Frontal cortex (tissue), 3 donors: ENCODE measurements at regions not wholly inside any gene's neighbourhood (a gene's known extent, or its start where the extent isn't known, plus 50 kb on each side); places are given as distances from the start of the nearest gene placed in this dataset.
"Not testable (repeated sequence)": the region's sequence is repeated elsewhere in the genome, so short reads cannot be mapped to it uniquely, and the experiment has no call there.

Experiments used
- DNase-seq, 2 donors: peaks; one replicate each; pipeline ENCODE4 v3.0.0; 2012; ENCODE audit warnings: low spot score in 2 of 2
- FAIRE-seq: peaks from 2 replicates; lab custom pipeline; 2012; peaks lifted over from hg19 to GRCh38; lab: Jason Lieb, UNC
- donor health status: control.
- donor health status: control.
- donor health status: control.

DNA sequence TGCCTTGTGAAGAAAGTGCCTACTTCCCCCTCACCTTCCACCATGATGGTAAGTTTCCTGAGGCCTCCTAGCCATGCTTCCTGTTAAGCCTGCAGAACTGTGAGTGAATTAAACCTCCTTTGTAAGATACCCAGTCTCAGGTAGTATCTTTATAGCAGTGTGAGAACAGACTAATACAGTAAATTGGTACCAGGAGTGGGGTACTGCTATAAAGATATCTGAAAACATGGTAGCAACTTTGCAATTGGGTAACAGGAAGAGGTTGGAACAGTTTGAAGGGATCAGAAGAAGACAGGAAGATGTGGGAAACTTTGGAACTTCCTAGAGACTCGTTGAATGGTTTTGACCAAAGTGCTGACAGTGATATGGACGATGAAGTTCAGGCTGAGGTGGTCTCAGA is 550.3 kb upstream of the ADAMTS5 start:
- not testable (repeated sequence) for DNase-seq, FAIRE-seq

DNA sequence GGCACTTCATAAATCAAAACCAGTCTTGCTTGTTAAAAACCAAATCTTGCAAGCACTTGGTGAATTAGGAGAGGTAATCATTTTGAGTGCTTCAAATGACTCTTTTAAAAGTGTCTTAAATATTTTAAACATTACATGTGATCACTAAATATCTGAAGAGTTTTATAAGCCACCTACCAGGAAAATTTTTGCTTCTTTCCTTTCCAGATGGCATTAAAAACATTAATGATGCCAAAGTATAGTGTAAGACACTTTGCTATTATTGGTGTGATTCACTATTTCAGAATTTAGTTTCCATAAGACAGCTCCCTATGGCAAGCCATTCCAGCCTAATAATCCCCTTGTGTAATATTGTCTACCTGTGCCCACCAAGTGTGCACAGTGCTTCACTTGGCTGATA is 548.8 kb upstream of the ADAMTS5 start:
- DNase-seq, result no peak
- no peak for FAIRE-seq

DNA sequence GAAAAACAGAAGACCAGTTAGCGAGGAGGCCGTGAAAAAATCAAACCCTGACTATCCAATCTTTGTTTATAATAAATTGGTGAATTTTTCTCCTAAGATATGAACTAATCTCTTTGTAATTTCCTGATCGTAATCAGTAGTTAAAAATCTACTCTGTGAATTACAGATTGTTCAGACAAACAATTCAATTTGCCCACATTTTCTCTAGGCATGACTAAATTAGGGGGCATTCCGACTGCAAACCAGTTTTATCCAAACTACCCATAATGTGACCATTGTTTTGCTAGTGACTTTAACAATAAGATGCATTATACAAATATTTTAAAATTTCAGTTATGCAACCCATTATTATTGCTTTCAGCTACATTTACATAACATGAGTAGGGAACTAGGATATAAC is 546.9 kb upstream of the ADAMTS5 start:
- DNase-seq (no peak), FAIRE-seq (no peak)

DNA sequence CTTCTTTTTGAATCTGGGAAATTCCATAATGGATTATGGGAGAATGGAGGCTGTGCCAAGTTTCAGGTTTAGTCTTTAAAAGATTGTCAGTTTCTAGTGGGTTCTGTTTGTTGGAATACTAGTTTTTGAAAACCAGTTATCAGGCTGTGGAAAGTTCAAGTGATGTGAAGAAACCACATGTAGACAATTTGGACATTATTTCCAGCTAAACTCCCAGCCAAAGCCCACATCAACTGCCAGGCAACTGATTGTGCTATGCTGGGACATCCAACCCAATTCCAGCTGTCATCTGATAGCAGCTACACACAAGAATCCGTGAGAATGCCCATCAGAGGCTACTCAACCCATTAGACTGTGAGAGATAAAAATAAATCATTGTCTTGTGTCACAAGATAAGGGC is 546.1 kb upstream of the ADAMTS5 start:
- no peak for DNase-seq
- no peak for FAIRE-seq

DNA sequence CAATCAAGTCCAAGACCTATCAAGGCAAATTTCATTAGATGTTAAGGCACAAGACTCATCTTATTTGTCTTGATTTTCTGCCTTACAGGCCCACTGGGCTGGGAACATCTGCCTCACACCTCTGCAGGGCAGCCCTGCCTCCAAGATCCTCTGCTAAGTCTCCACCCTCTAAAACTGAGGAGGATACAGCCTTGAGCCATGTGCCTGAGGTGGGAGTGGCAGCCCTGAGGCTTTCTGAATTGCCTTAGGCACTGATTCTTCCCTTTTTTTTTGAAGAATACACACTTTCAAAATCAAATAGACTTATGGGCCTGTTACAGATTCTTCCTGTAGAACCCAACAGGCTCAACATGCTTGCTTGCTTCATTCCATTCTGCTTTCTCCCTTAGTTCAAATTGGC is 544.3 kb upstream of the ADAMTS5 start:
- FAIRE-seq (no peak), DNase-seq (no peak)

DNA sequence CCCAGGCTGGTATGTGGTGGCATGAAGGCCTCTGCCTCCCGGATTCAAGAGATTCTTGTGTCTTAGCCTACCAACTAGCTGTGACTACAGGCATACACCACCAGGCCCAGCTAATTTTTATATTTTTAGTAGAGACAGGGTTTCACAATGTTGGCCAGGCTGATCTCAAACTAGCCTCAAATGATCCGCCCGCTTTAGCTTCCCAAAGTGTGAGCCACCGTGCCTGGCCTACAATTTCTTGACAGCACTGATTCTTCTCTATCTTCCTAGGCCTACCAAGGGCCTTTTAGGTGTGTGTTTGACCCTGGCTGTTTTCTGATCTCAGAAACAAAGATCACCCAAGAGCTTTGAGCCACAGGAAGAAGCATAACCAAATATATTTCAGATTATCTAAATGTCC is 540.8 kb upstream of the ADAMTS5 start:
- DNase-seq (no peak), FAIRE-seq (no peak)

DNA sequence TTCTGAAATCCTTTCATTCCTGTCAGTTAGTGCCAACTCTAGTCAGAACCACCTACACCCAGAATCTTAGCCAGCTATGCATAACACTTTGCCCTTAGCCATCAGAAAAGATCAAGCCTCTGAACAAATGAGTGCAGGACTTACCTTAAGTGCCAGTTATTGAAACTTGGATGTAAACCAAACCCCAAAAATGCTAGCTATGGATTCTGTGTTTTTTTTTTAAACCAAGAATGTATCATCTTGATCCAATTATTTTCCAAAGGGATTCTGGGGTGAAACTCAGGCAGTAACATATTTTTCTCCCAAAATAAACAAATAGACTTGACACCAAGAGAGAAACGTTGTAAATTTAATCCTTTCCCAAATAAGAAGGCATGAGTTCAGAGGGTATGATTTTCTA is 538.6 kb upstream of the ADAMTS5 start:
- no peak for DNase-seq
- FAIRE-seq, result no peak

DNA sequence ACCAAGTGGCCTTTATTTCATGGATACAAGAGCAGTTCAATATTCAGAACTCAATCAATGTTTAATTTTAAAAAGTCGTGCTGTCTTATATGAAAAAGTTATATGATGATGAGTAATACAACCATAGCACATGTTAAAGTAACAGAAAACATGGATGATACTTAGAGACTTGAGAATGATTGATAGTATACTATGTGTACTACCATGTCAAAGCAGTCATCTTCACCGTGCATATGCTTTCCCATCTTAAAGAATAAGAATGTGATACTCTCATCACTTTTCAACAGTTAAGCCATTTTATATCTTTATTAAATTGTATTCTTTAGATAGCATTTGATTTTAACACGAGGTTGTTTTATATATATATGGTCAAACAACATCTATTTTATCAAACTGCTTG is 535.9 kb upstream of the ADAMTS5 start:
- FAIRE-seq, result no peak

DNA sequence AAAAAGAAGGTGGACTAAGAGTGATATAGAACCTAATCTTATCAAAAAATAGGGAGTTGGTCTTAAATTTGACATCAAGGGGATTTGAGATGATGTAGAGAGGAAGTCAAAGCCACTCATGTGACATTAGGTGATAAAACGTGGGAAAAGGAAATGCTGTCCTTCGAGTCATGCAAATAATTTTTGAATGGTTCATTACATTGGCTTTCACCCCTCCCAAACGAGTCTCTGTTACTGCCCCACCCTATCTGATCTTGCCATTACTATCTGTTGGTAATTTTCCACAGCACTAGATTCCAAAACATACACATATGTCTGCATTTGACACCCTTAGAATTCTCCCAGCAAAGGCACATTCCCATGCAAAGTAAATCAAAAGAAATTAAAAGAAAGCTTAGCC is 531.1 kb upstream of the ADAMTS5 start:
- DNase-seq (no peak), FAIRE-seq (no peak)

More for the DNA sequence above, 535.9 kb upstream of the ADAMTS5 start:
- no peak for DNase-seq

DNA sequence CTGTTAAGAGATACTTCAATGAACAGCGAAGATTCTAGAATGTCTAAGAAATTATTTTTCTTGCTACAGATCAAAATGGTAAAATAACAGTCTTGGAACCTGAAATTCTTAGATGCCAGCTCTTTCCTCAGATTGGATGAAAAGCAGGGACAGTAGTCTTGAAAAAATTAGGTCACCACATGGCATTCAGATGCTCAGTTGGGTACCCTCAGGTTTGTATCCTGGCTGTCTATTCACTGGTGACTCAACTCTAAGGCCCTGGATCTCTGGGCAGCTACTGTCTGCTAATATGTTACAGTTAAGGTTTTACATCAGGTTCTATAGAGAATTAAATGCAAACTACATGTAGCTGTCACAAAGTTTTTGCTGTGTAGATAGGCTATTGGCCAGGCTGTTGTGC is 528.9 kb upstream of the ADAMTS5 start:
- DNase-seq, result no peak

DNA sequence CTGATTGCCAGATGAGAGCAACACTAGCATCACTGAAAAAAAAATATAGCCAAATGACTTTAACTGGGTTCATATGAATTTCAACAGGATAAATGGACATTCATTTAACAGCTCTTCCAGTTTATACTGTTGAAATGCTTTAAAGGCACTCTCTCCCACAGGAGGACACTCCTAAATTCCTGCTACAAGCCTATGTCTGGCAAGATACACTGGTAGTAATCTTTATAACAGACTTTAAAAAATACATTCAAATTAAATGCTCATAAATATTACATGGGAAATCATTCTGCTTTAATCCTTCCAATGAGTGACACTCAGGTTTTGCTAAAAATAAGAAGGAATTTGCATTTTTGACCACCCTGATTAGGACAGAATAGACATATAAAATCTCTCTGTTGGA is 526.7 kb upstream of the ADAMTS5 start:
- DNase-seq, result no peak
- no peak for FAIRE-seq

More for the DNA sequence above, 528.9 kb upstream of the ADAMTS5 start:
- no peak for FAIRE-seq

DNA sequence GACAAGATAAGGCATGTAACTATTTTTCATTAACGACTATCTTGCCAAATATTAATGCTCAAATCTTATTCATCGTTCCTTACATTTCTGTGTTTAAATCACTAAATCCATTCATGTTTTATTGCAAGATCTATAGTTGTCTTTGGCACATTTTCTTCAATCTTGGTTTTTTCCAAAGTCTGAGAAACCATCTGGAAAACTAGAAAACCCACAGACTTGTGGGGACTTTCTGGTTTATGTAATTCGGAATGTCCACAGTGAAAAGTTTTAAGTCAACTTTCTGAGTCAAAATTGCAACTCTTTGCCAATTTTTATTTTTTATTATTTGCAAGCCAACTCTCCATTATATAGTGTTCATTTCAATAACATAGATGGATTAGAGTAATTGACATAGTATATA is 520.8 kb upstream of the ADAMTS5 start:
- no peak for DNase-seq
- FAIRE-seq, result no peak

DNA sequence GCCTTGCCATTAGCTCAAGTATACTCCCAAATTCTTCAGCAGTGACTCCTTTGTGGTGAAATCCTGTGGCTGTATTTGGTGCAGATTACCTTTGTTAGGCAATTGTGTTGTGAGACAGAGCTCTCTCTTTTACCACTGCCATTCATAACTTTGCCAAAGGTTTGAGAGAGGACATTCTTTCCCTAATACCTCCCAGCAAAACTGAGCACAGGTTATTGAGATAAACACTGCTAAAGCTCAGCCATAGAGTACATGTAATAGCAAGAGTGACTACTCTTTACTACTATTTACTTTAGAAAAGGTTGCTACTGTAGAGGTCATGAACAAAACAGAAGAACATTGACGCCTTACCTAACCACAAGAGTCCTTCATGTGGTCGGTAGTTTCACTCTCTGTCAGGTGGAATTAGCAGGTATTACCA is 514.0 kb upstream of the ADAMTS5 start:
- DNase-seq (no peak), FAIRE-seq (no peak)

DNA sequence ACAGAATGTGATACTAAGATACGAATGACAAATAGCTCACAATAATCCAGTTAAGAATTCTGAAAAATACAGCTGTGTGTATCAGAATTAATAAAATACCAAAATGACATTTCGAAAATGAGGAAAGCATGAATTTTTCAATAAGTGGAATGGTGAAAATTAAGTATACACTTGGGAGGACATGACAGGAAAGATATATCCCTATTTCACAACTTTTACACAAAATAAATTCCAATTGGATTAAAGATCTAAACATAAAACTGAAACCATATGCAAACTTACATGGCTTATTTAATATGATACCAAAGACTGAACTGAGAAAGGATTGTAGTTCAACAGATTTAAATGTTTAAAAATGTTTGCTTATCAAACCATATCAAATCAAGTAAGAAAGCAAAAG is 510.4 kb upstream of the ADAMTS5 start:
- no peak for FAIRE-seq

DNA sequence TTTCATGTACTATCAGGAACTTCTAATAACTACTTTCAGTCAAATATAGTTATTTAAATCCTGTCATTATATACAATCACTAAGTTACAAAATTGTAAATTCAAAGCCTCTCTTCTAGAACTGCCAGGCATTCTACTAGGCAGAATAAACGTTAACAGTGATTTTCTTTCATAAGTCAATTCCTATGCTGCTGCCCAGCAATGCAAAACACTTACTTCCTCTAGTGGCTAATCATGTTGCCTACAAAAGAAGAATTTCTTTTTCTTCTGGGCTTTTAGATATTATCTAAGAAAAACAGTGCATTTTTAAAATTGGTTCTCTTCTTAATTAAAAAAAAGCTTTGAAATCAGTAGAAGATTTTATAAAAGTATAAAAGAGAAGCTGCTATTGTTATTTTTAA is 509.8 kb upstream of the ADAMTS5 start:
- no peak for FAIRE-seq

More for the DNA sequence above, 510.4 kb upstream of the ADAMTS5 start:
- DNase-seq, result no peak

DNA sequence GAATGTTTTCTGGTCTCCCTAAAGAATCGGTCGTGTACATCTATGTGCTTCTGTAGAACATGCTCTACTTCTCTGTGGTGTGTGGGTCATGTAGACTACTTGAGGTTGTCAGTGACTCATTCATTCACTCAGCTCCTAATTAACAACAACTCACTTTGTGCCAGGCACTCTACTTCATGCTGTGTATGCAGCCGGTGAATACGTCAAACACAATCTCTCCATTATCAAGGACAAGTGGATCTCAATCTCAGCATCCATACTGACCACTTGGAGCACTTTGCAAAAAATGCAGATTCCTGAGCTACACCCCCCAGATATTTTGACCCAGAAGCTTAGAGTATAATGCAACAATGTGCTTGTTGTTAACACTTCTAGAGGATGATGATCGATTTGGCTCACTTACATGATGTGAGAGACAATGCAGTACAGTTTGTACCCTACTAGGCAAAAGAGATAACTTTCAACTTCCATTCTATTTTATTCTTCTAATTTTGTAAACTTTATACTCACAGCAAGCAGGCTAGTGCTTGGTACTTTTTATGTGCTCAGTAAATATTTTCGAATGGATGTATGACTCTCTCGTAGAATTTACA is 508.6 kb upstream of the ADAMTS5 start:
- DNase-seq (no peak), FAIRE-seq (no peak)

More for the DNA sequence above, 509.8 kb upstream of the ADAMTS5 start:
- peak; percentile 15 to 34 for DNase-seq

DNA sequence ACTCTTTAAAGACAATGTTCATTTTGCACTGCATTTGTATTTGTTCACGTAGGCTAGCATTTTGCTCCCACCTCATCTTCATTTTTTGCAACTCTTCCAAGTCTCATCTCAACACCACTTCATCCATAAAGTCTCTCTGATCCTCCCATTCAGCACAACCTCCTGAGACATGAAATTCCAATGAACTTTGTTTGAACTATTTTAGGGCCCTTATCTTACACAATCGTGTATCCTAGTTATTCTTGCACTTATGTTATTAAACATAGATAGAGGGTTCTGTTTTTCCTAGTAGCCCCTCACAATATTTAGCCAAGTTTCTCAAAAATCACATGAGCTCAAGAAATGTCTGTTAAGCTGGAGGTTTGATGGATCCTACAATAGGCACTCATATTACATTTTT is 500.5 kb upstream of the ADAMTS5 start:
- no peak for FAIRE-seq

DNA sequence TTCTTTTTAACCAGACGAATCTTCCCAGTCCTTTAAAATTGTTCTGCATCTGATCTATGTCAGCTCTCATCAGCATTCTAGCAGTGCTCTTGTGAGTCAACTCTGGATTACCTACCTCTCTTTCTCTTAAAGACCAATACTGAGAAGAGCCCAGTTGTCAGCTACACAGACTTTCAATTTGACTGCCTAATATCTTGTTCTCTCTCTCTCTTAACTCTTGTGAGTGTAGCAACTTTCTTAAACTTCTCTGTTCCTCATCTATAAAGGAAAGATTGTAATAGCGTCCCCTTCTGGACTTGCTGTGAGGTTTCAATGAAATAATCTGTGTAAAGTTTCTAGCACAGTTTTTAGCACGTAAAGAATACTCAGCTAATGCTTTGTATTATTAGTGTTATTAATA is 499.3 kb upstream of the ADAMTS5 start:
- FAIRE-seq (no peak), DNase-seq (no peak)

More for the DNA sequence above, 500.5 kb upstream of the ADAMTS5 start:
- DNase-seq, result no peak

DNA sequence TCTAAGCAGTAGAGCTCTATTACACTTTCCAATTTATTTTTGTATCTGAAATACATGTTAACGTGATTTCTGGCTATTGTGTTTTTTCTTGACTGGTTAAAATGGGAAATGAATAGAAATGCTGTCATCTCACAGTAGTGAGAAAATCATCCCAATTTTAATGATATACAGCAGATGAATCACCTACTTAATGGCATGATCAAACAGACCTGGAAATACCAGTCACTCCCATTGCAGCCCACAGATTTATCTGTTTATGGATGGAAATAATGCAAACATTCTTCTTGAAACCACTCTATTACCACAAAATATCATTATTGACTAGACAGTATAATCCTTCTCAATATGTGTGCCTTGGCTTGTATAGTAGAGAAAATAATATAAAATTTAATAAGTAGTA is 497.8 kb upstream of the ADAMTS5 start:
- no peak for FAIRE-seq
- no peak for DNase-seq

DNA sequence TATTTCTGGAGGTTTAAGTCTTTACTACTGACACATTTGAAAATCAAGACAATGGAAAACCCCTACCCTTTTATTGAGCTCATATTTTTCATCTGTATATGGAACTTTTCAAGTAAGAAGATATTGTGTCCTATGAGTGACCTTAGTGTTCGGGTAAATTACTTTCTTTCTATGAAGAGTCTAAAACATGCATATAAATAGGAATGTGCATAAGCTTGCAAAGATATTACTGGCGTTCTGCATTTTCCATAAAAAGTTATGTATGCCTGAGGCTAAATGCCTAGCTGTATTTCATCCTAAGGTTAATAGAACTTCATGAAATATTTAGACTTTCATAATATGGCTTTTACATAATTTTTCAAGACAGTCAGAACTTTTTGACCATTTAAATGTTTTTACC is 495.8 kb upstream of the ADAMTS5 start:
- no peak for DNase-seq
- no peak for FAIRE-seq

DNA sequence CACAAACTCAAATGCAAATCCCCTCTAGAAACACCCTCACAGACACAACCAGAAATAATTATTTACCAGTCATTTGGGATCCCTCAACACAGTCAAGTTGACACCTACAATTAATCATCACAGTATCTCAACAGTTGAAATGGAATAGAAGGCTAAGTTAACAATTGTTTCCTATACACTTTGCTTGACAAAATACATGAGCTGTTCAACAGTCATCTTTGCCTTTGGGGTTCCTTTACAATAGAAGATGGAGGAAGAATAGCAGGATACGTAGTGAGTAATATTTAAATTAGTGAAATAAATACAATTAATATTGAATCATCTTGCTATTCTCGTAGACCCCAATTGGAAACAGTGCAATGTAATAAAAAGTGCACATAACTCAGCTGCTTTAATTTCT is 487.3 kb upstream of the ADAMTS5 start:
- no peak for FAIRE-seq
- DNase-seq, result no peak

DNA sequence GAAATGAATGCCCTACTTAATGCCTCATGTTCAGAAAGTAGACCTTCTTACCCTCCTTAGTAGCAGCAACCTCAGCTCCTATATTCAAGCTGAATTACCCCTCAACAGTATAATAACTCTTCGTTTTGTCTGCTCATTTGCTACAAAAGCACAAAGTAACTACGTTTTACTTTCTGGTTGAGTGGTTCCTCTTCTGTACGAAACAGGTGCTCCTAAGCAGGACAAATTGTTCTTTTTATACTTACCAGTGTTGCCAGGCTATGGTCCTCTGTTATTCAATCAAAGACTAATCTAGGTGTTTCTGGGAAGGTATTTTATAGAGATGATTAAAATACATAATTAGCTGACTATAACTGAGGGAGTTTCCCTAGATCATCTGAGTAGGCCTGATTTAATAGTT is 484.2 kb upstream of the ADAMTS5 start:
- DNase-seq, result no peak
- no peak for FAIRE-seq

DNA sequence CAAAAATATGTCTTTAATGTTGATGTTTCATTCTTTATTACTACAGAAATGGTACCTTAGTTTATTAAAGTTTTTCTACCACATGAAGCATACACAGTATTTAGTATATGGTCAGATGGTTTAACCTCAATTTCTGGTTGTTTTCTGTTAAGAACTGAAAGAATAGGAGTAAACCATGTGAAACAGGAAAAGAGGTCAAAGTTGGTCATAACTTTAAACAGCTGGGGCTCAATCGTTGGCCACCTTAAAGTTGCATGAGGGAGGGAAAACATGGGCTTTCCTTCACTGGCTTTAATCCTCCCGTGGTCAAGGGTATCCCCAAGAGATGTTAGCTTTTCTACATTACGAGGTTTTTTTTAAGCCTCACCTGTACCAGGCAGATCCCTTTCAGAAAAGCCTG is 483.3 kb upstream of the ADAMTS5 start:
- FAIRE-seq, result no peak
- no peak for DNase-seq
